Karpas-422 (cell line): ENCODE measurements at regions not wholly inside any gene's neighbourhood (a gene's known extent, or its start where the extent isn't known, plus 50 kb on each side); places are given as distances from the start of the nearest gene placed in this dataset.

ENCODE experiments used
- DNase-seq: peaks from one replicate; pipeline ENCODE4 v3.0.0-alpha.2; 2015
- H2AFZ ChIP-seq: fragments of 200-600 bp; sonication (generic); 2 replicates; pipeline ENCODE4 v1.6.1; 2014; ENCODE audit warnings: antibody characterized with exemption, low read length, mixed read lengths
- H3K27ac ChIP-seq: fragments of 200-600 bp; sonication (generic); 2 replicates; pipeline ENCODE4 v1.5.1; 2014; ENCODE audit warnings: mild to moderate bottlenecking, low read length, moderate library complexity
- H3K27me3 ChIP-seq: fragments of 200-600 bp; sonication (generic); 2 replicates; pipeline ENCODE4 v1.6.1; 2014; ENCODE audit warnings: low read length, mixed read lengths
- H3K36me3 ChIP-seq: fragments of 200-600 bp; sonication (generic); 2 replicates; pipeline ENCODE4 v1.6.1; 2014; ENCODE audit warnings: low read length, mixed read lengths; ENCODE audit not compliant: insufficient read depth
- H3K4me1 ChIP-seq: fragments of 200-600 bp; sonication (generic); 2 replicates; pipeline ENCODE4 v1.6.1; 2014; ENCODE audit warnings: mild to moderate bottlenecking, low read length, mixed read lengths
- H3K4me2 ChIP-seq: fragments of 200-600 bp; sonication (generic); 2 replicates; pipeline ENCODE4 v1.6.1; 2014; ENCODE audit warnings: low read length, low read depth, mild to moderate bottlenecking; ENCODE audit not compliant: poor library complexity, severe bottlenecking
- H3K4me3 ChIP-seq: fragments of 200-600 bp; sonication (generic); 2 replicates; pipeline ENCODE4 v1.5.1; 2014; ENCODE audit warnings: mild to moderate bottlenecking, antibody characterized with exemption, low read length, mixed read lengths
- H3K79me2 ChIP-seq: fragments of 200-600 bp; sonication (generic); 2 replicates; pipeline ENCODE4 v1.6.1; 2014; ENCODE audit warnings: mild to moderate bottlenecking, low read length, mixed read lengths
- H3K9ac ChIP-seq: fragments of 200-600 bp; sonication (generic); 2 replicates; pipeline ENCODE4 v1.6.0; 2014; ENCODE audit warnings: low read length
- H3K9me2 ChIP-seq: fragments of 200-600 bp; sonication (generic), shearing (Covaris generic); replicated peaks from 2 replicates; pipeline ENCODE4 v1.6.0; 2014; ENCODE audit warnings: mild to moderate bottlenecking, low read length, moderate library complexity; ENCODE audit not compliant: insufficient read depth
- H3K9me3 ChIP-seq: fragments of 300-700, 200-600 bp; sonication (generic); 2 replicates; pipeline ENCODE4 v1.6.1; 2014; ENCODE audit warnings: low read length, mixed read lengths
- H4K20me1 ChIP-seq: fragments of 200-600 bp; sonication (generic); 2 replicates; pipeline ENCODE4 v1.6.1; 2014; ENCODE audit warnings: mild to moderate bottlenecking, antibody characterized with exemption, low read length, low read depth; ENCODE audit not compliant: insufficient read depth

DNA sequence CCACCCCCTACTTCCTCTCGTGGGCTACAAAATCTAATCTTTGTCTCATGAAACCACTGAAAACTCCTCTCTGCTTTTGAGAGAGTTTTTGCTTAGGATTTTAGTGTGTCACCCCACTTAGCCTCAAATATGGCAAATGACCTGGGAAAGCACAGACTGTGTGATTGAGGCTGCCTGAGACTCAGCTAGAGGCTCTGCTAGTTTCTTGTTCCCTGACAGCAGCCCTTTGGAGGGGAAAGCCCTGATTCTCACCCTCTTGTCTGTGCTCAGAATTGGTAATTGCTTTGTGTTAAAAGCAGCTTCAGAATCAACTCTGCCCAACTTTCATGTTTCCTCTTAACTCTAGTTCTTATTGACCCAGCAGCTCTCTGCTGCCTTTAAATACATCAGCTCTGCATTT lies 85.6 kb upstream of the ZP4 start:
- Histone ChIP-seq H3K79me2 (no peaks in the 10 kb centered on the region), H3K9ac (no peak overlapping the region), H3K4me3 (no peak overlapping the region), H3K9me2 (no peaks in the 10 kb centered on the region), H4K20me1 (no peaks in the 10 kb centered on the region), H3K4me1 (no peaks in the 10 kb centered on the region), H2AFZ (no peak overlapping the region), H3K9me3 (peaks cover 13% of the 10 kb centered on the region), H3K27me3 (no peaks in the 10 kb centered on the region), H3K36me3 (no peaks in the 10 kb centered on the region), H3K27ac (no peak overlapping the region), H3K4me2 (no peak overlapping the region)
- DNase-seq, result no peak

DNA sequence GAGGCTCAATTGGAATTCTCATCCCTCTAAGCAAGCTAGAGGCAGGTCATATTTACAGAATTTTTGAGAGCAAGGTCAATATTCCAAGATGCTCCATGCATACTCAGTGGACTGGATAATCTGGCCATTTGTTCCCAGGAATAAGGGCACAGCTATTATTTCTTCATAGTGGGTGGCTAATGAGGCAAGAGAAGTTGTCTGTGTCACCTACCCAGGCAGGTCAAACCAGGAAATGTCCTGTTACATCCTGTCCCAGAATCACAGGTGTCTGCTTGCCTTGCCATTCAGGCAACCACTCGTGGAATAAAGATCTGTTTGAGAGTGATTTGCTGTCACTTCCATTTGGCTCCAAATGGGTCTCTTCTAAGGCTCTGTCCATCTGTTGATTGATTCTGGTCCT lies 85.2 kb upstream of the ZP4 start:
- Histone ChIP-seq H3K9me3 (peaks cover 13% of the 10 kb centered on the region), H3K79me2 (no peaks in the 10 kb centered on the region), H2AFZ (no peak overlapping the region), H3K9ac (no peak overlapping the region), H3K4me2 (no peak overlapping the region), H3K4me3 (no peak overlapping the region), H3K4me1 (no peaks in the 10 kb centered on the region), H3K27me3 (no peaks in the 10 kb centered on the region), H4K20me1 (no peaks in the 10 kb centered on the region), H3K9me2 (no peaks in the 10 kb centered on the region), H3K27ac (no peak overlapping the region), H3K36me3 (no peaks in the 10 kb centered on the region)
- DNase-seq, result no peak

GRCh38 chr1:237975376-237975775 lies 84.7 kb upstream of the ZP4 start:
- Histone ChIP-seq H3K27me3 (no peaks in the 10 kb centered on the region), H3K9me3 (peaks cover 17% of the 10 kb centered on the region)

DNA sequence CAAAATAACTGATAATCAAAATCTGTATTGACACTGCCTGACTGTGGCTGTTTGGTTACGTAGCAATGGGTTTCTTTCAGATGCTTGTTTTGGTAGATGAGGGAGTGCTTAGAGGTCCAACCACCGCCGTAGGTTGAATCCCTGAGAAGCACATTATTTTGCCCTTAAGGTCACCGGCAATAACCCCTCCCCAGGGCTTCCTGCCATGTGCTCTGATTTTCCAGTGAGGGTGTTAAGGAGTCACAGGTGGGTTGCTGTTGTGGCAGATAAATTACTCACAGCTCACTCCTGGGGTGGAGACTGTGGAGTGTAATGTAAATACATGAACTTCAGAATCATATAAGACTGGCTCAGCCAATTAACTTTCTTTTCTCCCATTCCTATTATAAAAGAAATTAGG lies 81.5 kb upstream of the ZP4 start:
- Histone ChIP-seq H3K9ac (no peak overlapping the region), H3K4me1 (no peaks in the 10 kb centered on the region), H4K20me1 (no peaks in the 10 kb centered on the region), H3K27me3 (no peaks in the 10 kb centered on the region), H3K4me2 (no peak overlapping the region), H3K27ac (no peak overlapping the region), H3K9me2 (no peaks in the 10 kb centered on the region), H3K36me3 (no peaks in the 10 kb centered on the region), H3K9me3 (peaks cover 23% of the 10 kb centered on the region), H3K79me2 (no peaks in the 10 kb centered on the region), H3K4me3 (no peak overlapping the region), H2AFZ (no peak overlapping the region)
- DNase-seq, result no peak

More at GRCh38 chr1:237975376-237975775, 84.7 kb upstream of the ZP4 start:
- Histone ChIP-seq H3K9ac (no peak overlapping the region), H3K27ac (no peak overlapping the region), H3K36me3 (no peaks in the 10 kb centered on the region), H3K4me3 (no peak overlapping the region), H3K4me2 (no peak overlapping the region), H3K4me1 (no peaks in the 10 kb centered on the region), H3K79me2 (no peaks in the 10 kb centered on the region), H4K20me1 (no peaks in the 10 kb centered on the region), H3K9me2 (no peaks in the 10 kb centered on the region), H2AFZ (no peak overlapping the region)
- no peak for DNase-seq

DNA sequence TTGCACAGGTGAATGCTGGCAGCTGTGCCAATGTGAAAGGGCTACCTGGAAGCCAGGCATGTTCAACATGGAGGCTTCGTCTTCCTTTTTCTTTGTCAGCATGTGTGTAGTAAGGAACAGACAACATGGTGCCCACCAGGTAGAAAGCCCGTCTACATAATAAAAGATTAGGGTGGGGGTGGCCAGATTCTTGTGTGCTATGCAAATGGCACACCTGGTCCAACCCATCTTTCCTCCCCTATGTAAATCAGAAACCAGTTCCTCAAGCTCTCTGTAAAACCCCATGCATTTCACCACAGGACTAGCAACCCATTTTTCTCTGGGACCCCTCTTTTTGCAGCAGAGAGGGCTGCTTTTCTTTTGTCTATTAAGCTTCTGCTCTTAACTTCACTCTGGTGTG lies 72.3 kb upstream of the ZP4 start:
- no peaks in the 10 kb centered on the region for H3K27me3 ChIP-seq
- no peaks in the 10 kb centered on the region for H3K36me3 ChIP-seq
- H2AFZ ChIP-seq, result no peak overlapping the region
- no peaks in the 10 kb centered on the region for H3K9me2 ChIP-seq
- H3K4me2 ChIP-seq, result no peak overlapping the region
- no peak overlapping the region for H3K4me3 ChIP-seq
- H3K79me2 ChIP-seq, result no peaks in the 10 kb centered on the region
- no peak overlapping the region for H3K27ac ChIP-seq
- no peak for DNase-seq
- peaks cover 19% of the 10 kb centered on the region for H3K9me3 ChIP-seq
- H3K4me1 ChIP-seq, result no peaks in the 10 kb centered on the region
- no peaks in the 10 kb centered on the region for H4K20me1 ChIP-seq
- H3K9ac ChIP-seq, result no peak overlapping the region

DNA sequence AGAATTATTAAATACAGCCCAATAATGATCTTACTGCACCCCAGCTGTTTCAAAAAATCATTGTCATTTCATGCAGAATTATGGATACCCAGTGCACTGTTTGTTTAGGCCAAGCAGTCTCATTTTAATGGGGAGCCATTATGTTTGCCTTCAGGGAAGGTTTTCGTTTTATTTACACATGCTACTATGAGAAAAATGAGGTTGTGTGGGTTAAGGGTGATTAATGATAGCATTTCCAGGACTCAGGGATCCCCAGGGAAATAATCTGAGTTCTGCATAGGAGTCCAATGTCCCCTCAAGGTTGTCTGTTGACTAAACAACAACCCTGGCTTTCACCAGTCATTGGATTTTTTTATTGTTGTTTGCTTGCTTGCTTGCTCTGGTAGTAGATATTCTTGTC lies 71.0 kb upstream of the ZP4 start:
- Histone ChIP-seq H3K9ac (no peak overlapping the region), H3K27ac (no peak overlapping the region), H2AFZ (no peak overlapping the region), H3K36me3 (no peaks in the 10 kb centered on the region), H3K27me3 (no peaks in the 10 kb centered on the region), H4K20me1 (no peaks in the 10 kb centered on the region), H3K9me2 (no peaks in the 10 kb centered on the region), H3K4me2 (no peak overlapping the region), H3K4me1 (no peaks in the 10 kb centered on the region), H3K79me2 (no peaks in the 10 kb centered on the region), H3K9me3 (peaks cover 15% of the 10 kb centered on the region), H3K4me3 (no peak overlapping the region)
- no peak for DNase-seq

- H2AFZ ChIP-seq, result no peak overlapping the region
- no peak overlapping the region for H3K9ac ChIP-seq
- no peaks in the 10 kb centered on the region for H3K27me3 ChIP-seq
- DNase-seq, result no peak
- no peaks in the 10 kb centered on the region for H3K4me1 ChIP-seq
- peaks cover 15% of the 10 kb centered on the region for H3K9me3 ChIP-seq
- H3K9me2 ChIP-seq, result no peaks in the 10 kb centered on the region
- no peak overlapping the region for H3K4me2 ChIP-seq
- no peaks in the 10 kb centered on the region for H3K36me3 ChIP-seq
- no peak overlapping the region for H3K27ac ChIP-seq
- no peaks in the 10 kb centered on the region for H3K79me2 ChIP-seq
- no peaks in the 10 kb centered on the region for H4K20me1 ChIP-seq
- no peak overlapping the region for H3K4me3 ChIP-seq
Measured at GRCh38 chr1:237959838-237960237, 69.1 kb upstream of the ZP4 start.

DNA sequence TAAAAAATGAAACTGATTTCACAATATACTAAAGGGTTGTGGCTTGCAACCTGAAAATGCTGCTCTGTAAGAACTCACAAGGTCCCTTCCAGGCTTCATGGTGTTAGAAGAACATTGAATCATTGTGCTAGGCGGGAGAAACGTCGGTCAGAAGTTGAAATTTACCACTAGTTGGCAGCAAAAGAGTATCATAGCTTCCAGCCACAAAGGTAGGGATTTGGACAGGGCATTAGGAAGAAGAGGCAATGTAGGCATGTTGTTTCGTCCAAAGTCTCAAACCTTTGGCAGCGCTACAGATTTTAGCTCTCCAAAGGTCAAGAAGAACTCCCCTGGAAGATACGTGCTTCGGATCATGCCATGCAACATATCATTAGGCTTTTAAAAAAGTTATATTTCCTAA lies 62.5 kb upstream of the ZP4 start:
- no peak overlapping the region for H2AFZ ChIP-seq
- no peaks in the 10 kb centered on the region for H3K36me3 ChIP-seq
- no peaks in the 10 kb centered on the region for H3K9me2 ChIP-seq
- H3K79me2 ChIP-seq, result no peaks in the 10 kb centered on the region
- DNase-seq, result no peak
- no peaks in the 10 kb centered on the region for H4K20me1 ChIP-seq
- no peak overlapping the region for H3K4me3 ChIP-seq
- H3K4me1 ChIP-seq, result no peaks in the 10 kb centered on the region
- no peak overlapping the region for H3K4me2 ChIP-seq
- no peak overlapping the region for H3K27ac ChIP-seq
- no peaks in the 10 kb centered on the region for H3K27me3 ChIP-seq
- H3K9ac ChIP-seq, result no peak overlapping the region
- peaks cover 15% of the 10 kb centered on the region for H3K9me3 ChIP-seq
